OCI-LY7 (cell line): ENCODE measurements at regions not wholly inside any gene's neighbourhood (a gene's known extent, or its start where the extent isn't known, plus 50 kb on each side); places are given as distances from the start of the nearest gene placed in this dataset.

Experiments used
- BruUV-seq: library from RNA; stranded (reverse); fragments of 400-500 nt; replicated peaks from 2 replicates; lab custom pipeline; 2021; lab: Mats Ljungman, UMichigan
- CTCF ChIA-PET: fragments of 300-600 bp; sonication (Branson Sonifier 250); formaldehyde crosslinking; loops from one replicate; lab custom pipeline; 2022; ENCODE audit warnings: antibody characterized with exemption; ENCODE audit not compliant: unreplicated experiment; lab: Charles Lee
- POLR2A ChIA-PET: fragments of 300-600 bp; sonication (Branson Sonifier 250); formaldehyde crosslinking; loops from one replicate; lab custom pipeline; 2022; ENCODE audit warnings: antibody characterized with exemption; lab: Charles Lee
- DNase-seq: peaks from one replicate; pipeline ENCODE4 v3.0.0-alpha.2; 2015; ENCODE audit warnings: low spot score
- H2AFZ ChIP-seq: fragments of 200-600 bp; sonication (generic), shearing (Covaris generic); 2 replicates; pipeline ENCODE4 v1.6.1; 2014; ENCODE audit warnings: mild to moderate bottlenecking, antibody characterized with exemption, low read length, moderate library complexity
- H3K27ac ChIP-seq: fragments of 200-600 bp; sonication (generic); 2 replicates; pipeline ENCODE4 v1.5.1; 2014; ENCODE audit warnings: mixed run types, low read depth, mild to moderate bottlenecking, moderate library complexity, low read length, inconsistent platforms; ENCODE audit not compliant: poor library complexity, severe bottlenecking
- H3K36me3 ChIP-seq: fragments of 200-600 bp; sonication (generic); 2 replicates; pipeline ENCODE4 v1.6.1; 2014; ENCODE audit warnings: mild to moderate bottlenecking, antibody characterized with exemption, low read length, moderate library complexity, mixed read lengths; ENCODE audit not compliant: insufficient read depth
- H3K4me1 ChIP-seq: fragments of 200-600 bp; sonication (generic); 2 replicates; pipeline ENCODE4 v1.5.1; 2014; ENCODE audit warnings: mild to moderate bottlenecking, low read length; ENCODE audit not compliant: insufficient read depth, poor library complexity, severe bottlenecking
- H3K4me2 ChIP-seq: fragments of 200-600 bp; sonication (generic); 2 replicates; pipeline ENCODE4 v1.6.1; 2014; ENCODE audit warnings: mild to moderate bottlenecking, low read length
- H3K4me3 ChIP-seq: fragments of 200-600 bp; sonication (generic); 2 replicates; pipeline ENCODE4 v1.5.1; 2014; ENCODE audit warnings: mild to moderate bottlenecking, low read depth, low read length; ENCODE audit not compliant: poor library complexity, severe bottlenecking
- H3K79me2 ChIP-seq: fragments of 200-600 bp; sonication (generic); 2 replicates; pipeline ENCODE4 v1.6.1; 2016; ENCODE audit warnings: low read depth, mild to moderate bottlenecking, low read length, moderate library complexity, mixed read lengths; ENCODE audit not compliant: insufficient read depth
- H3K9me2 ChIP-seq: fragments of 200-600 bp; sonication (generic); 2 replicates; pipeline ENCODE4 v1.6.1; 2016; ENCODE audit warnings: mild to moderate bottlenecking, low read length, mixed read lengths; ENCODE audit not compliant: insufficient read depth
- H3K9me3 ChIP-seq: fragments of 200-600 bp; sonication (generic); 2 replicates; pipeline ENCODE4 v1.6.1; 2014; ENCODE audit warnings: mild to moderate bottlenecking, mixed run types, low read length, mixed read lengths
- H4K20me1 ChIP-seq: fragments of 200-600 bp; sonication (generic); 2 replicates; pipeline ENCODE4 v1.6.1; 2014; ENCODE audit warnings: mild to moderate bottlenecking, antibody characterized with exemption, low read length, moderate library complexity, mixed read lengths; ENCODE audit not compliant: insufficient read depth
- CTCF ChIP-seq: fragments of 200-600 bp; sonication (generic); conservative IDR thresholded peaks from 2 replicates; pipeline ENCODE4 v1.5.1; 2014; ENCODE audit warnings: mild to moderate bottlenecking, antibody characterized with exemption, low read length, moderate library complexity, mixed read lengths
- EZH2phosphoT487 ChIP-seq: fragments of 200-600 bp; sonication (generic); IDR thresholded peaks from 2 replicates; pipeline ENCODE4 v1.6.1; 2018; ENCODE audit warnings: low read depth, borderline replicate concordance, mild to moderate bottlenecking, mixed run types, antibody characterized with exemption, low read length, moderate library complexity, mixed read lengths
- intact Hi-C: fragments of 100-400 bp; cut with micrococcal nuclease; formaldehyde crosslinking; loops from one replicate; pipeline ENCODE4 v1.10.0; 2022; ENCODE audit not compliant: unreplicated experiment

GRCh38 chr3:69490235-69490634 lies 104.3 kb upstream of the FRMD4B start:
- no peak overlapping the region for H3K4me3 ChIP-seq
- intact Hi-C loops, result no loop called here

DNA sequence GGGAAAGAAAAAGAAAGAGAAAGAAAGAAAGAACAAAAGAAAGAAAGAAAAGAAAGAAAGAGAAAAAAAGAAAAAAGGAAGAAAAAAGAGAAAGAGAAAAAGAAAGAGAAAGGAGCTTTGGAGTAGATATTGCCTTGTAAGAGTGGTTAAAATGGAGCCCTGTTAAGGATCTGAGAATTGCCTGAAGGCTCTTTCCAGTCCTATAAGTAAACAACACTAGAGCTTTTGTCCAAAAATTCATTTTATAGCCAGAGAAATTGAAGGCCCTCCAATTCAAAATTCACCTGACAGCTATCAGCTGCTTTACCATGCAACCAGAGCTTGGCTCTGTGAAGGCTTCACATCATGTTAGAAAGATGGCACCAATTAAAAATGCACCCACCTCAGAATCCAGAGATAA lies 102.1 kb upstream of the FRMD4B start:
- Histone ChIP-seq H2AFZ (no peak overlapping the region), H3K9me3 (no peaks in the 10 kb centered on the region), H3K36me3 (no peaks in the 10 kb centered on the region), H3K4me2 (no peak overlapping the region), H3K4me1 (no peaks in the 10 kb centered on the region), H4K20me1 (no peaks in the 10 kb centered on the region), H3K9me2 (no peaks in the 10 kb centered on the region), H3K4me3 (no peak overlapping the region), H3K27ac (no peak overlapping the region), H3K79me2 (no peaks in the 10 kb centered on the region)
- no peak for DNase-seq
- ChIA-PET CTCF (no interaction called here), POLR2A (no interaction called here)
- TF ChIP-seq CTCF (no peak), EZH2phosphoT487 (no peak)
- BruUV-seq, result no TSS peak
- intact Hi-C loops, result no loop called here

More at GRCh38 chr3:69490235-69490634, 104.3 kb upstream of the FRMD4B start:
- Histone ChIP-seq H3K4me2 (no peak overlapping the region), H3K9me2 (no peaks in the 10 kb centered on the region), H2AFZ (no peak overlapping the region), H4K20me1 (no peaks in the 10 kb centered on the region), H3K4me1 (no peaks in the 10 kb centered on the region), H3K36me3 (no peaks in the 10 kb centered on the region), H3K79me2 (no peaks in the 10 kb centered on the region), H3K9me3 (no peaks in the 10 kb centered on the region), H3K27ac (no peak overlapping the region)
- DNase-seq, result no peak
- BruUV-seq, result no TSS peak
- TF ChIP-seq EZH2phosphoT487 (no peak), CTCF (no peak)
- ChIA-PET POLR2A (no interaction called here), CTCF (no interaction called here)

GRCh38 chr3:69485489-69485888 lies 99.6 kb upstream of the FRMD4B start:
- DNase-seq, result no peak
- Histone ChIP-seq H3K9me3 (no peaks in the 10 kb centered on the region), H2AFZ (no peak overlapping the region), H3K4me3 (no peak overlapping the region), H3K79me2 (no peaks in the 10 kb centered on the region), H3K4me2 (no peak overlapping the region), H4K20me1 (no peaks in the 10 kb centered on the region), H3K9me2 (no peaks in the 10 kb centered on the region), H3K4me1 (no peaks in the 10 kb centered on the region), H3K27ac (no peak overlapping the region), H3K36me3 (no peaks in the 10 kb centered on the region)
- intact Hi-C loops, result no loop called here
- no TSS peak for BruUV-seq
- CTCF ChIA-PET, result no interaction called here
- TF ChIP-seq CTCF (no peak), EZH2phosphoT487 (no peak)
- POLR2A ChIA-PET, result no interaction called here
